ENCODE measurements at regions not wholly inside any gene's neighbourhood (a gene's known extent, or its start where the extent isn't known, plus 50 kb on each side); places are given as distances from the start of the nearest gene placed in this dataset.

GRCh38 chr15:92812271-92812670 is 87.9 kb upstream of the CHD2 start:
- Histone ChIP-seq H3K4me1 (ENCODE audit: control insufficient read depth in 1 of 2, insufficient read depth in 2 of 2, low read length in 2 of 2) (peaks cover 7 to 17% of the 10 kb centered on the region in 2 experiments), H3K27ac (ENCODE audit: low read depth, low read length) (no peak overlapping the region), H3K9ac (ENCODE audit: low read length) (no peak overlapping the region), H3K4ac (ENCODE audit: low read depth, low read length) (no peak overlapping the region), H3K14ac (ENCODE audit: low read length) (no peak overlapping the region), H2BK12ac (ENCODE audit: low read length) (peak overlapping the region; percentile 3), H2AFZ (ENCODE audit: insufficient read depth, low read length, poor library complexity) (no peak overlapping the region), H3K23ac (ENCODE audit: low read length) (no peak overlapping the region), H2BK120ac (ENCODE audit: insufficient read depth, low read length, poor library complexity) (peak overlapping the region; percentile 7), H3K9me3 (ENCODE audit: insufficient read depth, low read depth, low read length) (no peaks in the 10 kb centered on the region), H3K18ac (ENCODE audit: low read length) (no peak overlapping the region), H4K12ac (ENCODE audit: low read depth, low read length) (peak overlapping the region; percentile 25), H3K4me2 (ENCODE audit: low read length) (no peak overlapping the region), H4K91ac (ENCODE audit: low read depth, low read length) (peak overlapping the region; percentile 5), H3K36me3 (ENCODE audit: control insufficient read depth in 1 of 2, insufficient read depth in 2 of 2, low read length in 2 of 2) (no peaks in the 10 kb centered on the region), H3K79me1 (ENCODE audit: low read length) (peaks cover 24% of the 10 kb centered on the region), H3K79me2 (ENCODE audit: control insufficient read depth, insufficient read depth, low read length, poor library complexity) (peaks cover 10% of the 10 kb centered on the region), H3K27me3 (ENCODE audit: insufficient read depth, low read length) (no peaks in the 10 kb centered on the region), H4K8ac (ENCODE audit: low read depth, low read length) (peak overlapping the region; percentile 20), H2AK5ac (ENCODE audit: low read length) (no peak overlapping the region), H2BK5ac (ENCODE audit: low read depth, low read length, poor library complexity) (no peak overlapping the region), H3K4me3 (ENCODE audit: low read depth, low read length) (no peak overlapping the region)
- WGBS (ENCODE audit: extremely low coverage, insufficient coverage, insufficient read length) = no CpG with 5 or more reads among the region's 12 CpGs
- no peak for DNase-seq

- Histone ChIP-seq H4K8ac (ENCODE audit: low read depth, low read length) (no peak overlapping the region), H3K9me3 (ENCODE audit: insufficient read depth, low read depth, low read length) (no peaks in the 10 kb centered on the region), H3K36me3 (ENCODE audit: control insufficient read depth in 1 of 2, insufficient read depth in 2 of 2, low read length in 2 of 2) (no peaks in the 10 kb centered on the region), H3K14ac (ENCODE audit: low read length) (no peak overlapping the region), H3K4me2 (ENCODE audit: low read length) (no peak overlapping the region), H4K12ac (ENCODE audit: low read depth, low read length) (no peak overlapping the region), H3K4me3 (ENCODE audit: low read depth, low read length) (no peak overlapping the region), H4K91ac (ENCODE audit: low read depth, low read length) (no peak overlapping the region), H2BK120ac (ENCODE audit: insufficient read depth, low read length, poor library complexity) (no peak overlapping the region), H2AK5ac (ENCODE audit: low read length) (no peak overlapping the region), H3K18ac (ENCODE audit: low read length) (no peak overlapping the region), H3K23ac (ENCODE audit: low read length) (no peak overlapping the region), H3K4me1 (ENCODE audit: control insufficient read depth in 1 of 2, insufficient read depth in 2 of 2, low read length in 2 of 2) (peaks cover 3 to 12% of the 10 kb centered on the region in 2 experiments), H3K4ac (ENCODE audit: low read depth, low read length) (no peak overlapping the region), H3K79me1 (ENCODE audit: low read length) (peaks cover 19% of the 10 kb centered on the region), H3K27me3 (ENCODE audit: insufficient read depth, low read length) (no peaks in the 10 kb centered on the region), H3K9ac (ENCODE audit: low read length) (no peak overlapping the region), H2BK5ac (ENCODE audit: low read depth, low read length, poor library complexity) (no peak overlapping the region), H2BK12ac (ENCODE audit: low read length) (no peak overlapping the region), H3K79me2 (ENCODE audit: control insufficient read depth, insufficient read depth, low read length, poor library complexity) (peaks cover 8% of the 10 kb centered on the region), H3K27ac (ENCODE audit: low read depth, low read length) (no peak overlapping the region), H2AFZ (ENCODE audit: insufficient read depth, low read length, poor library complexity) (no peak overlapping the region)
- DNase-seq = no peak
- WGBS (ENCODE audit: extremely low coverage, insufficient coverage, insufficient read length) = no CpG with 5 or more reads among the region's 4 CpGs
These were observed 86.6 kb upstream of the CHD2 start for GRCh38 chr15:92813485-92813884.

DNA sequence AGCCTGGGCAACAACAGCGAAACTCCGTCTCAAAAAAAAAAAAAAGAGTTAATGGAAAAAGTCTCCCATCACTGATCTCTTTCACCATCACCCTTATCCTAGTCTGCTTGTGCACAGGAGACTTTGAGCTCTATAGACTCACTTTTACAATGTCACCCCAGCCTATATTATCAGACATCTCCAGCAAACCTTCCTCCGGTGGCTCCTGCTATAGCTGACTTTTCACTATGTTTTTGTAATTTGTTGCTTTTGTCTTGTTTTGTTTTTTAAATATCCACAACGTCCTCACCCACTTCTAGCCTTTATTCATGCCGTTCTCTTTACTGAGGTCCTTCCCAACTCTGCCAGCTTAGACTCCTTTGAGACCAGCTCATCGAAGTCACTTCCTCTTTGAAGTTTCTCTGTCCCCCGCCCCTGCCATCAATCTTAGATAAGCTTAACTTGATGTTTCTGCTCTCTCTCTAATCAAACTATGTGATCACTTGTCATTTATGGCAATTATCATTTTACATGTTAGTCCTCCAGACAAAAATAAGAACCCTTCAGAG is 82.7 kb upstream of the CHD2 start:
- H2AK5ac ChIP-seq (ENCODE audit: low read length) = no peak overlapping the region
- H3K4me1 ChIP-seq (ENCODE audit: control insufficient read depth in 1 of 2, insufficient read depth in 2 of 2, low read length in 2 of 2) = peaks cover 5 to 11% of the 10 kb centered on the region in 2 experiments
- no peaks in the 10 kb centered on the region for H3K79me2 ChIP-seq (ENCODE audit: control insufficient read depth, insufficient read depth, low read length, poor library complexity)
- H4K91ac ChIP-seq (ENCODE audit: low read depth, low read length) = no peak overlapping the region
- H2BK12ac ChIP-seq (ENCODE audit: low read length) = no peak overlapping the region
- no peak overlapping the region for H4K12ac ChIP-seq (ENCODE audit: low read depth, low read length)
- no peak overlapping the region for H4K8ac ChIP-seq (ENCODE audit: low read depth, low read length)
- no peaks in the 10 kb centered on the region for H3K36me3 ChIP-seq (ENCODE audit: control insufficient read depth in 1 of 2, insufficient read depth in 2 of 2, low read length in 2 of 2)
- H2AFZ ChIP-seq (ENCODE audit: insufficient read depth, low read length, poor library complexity) = no peak overlapping the region
- no peak overlapping the region for H3K4me2 ChIP-seq (ENCODE audit: low read length)
- H3K79me1 ChIP-seq (ENCODE audit: low read length) = peaks cover 14% of the 10 kb centered on the region
- H3K9me3 ChIP-seq (ENCODE audit: insufficient read depth, low read depth, low read length) = no peaks in the 10 kb centered on the region
- no peak overlapping the region for H3K9ac ChIP-seq (ENCODE audit: low read length)
- no peak overlapping the region for H3K23ac ChIP-seq (ENCODE audit: low read length)
- no peak overlapping the region for H3K27ac ChIP-seq (ENCODE audit: low read depth, low read length)
- H3K27me3 ChIP-seq (ENCODE audit: insufficient read depth, low read length) = no peaks in the 10 kb centered on the region
- no peak overlapping the region for H3K14ac ChIP-seq (ENCODE audit: low read length)
- H2BK5ac ChIP-seq (ENCODE audit: low read depth, low read length, poor library complexity) = no peak overlapping the region
- no peak overlapping the region for H3K18ac ChIP-seq (ENCODE audit: low read length)
- H3K4ac ChIP-seq (ENCODE audit: low read depth, low read length) = no peak overlapping the region
- H3K4me3 ChIP-seq (ENCODE audit: low read depth, low read length) = no peak overlapping the region
- no peak for DNase-seq
- no CpG with 5 or more reads among the region's 7 CpGs for WGBS (ENCODE audit: extremely low coverage, insufficient coverage, insufficient read length)
- no peak overlapping the region for H2BK120ac ChIP-seq (ENCODE audit: insufficient read depth, low read length, poor library complexity)

DNA sequence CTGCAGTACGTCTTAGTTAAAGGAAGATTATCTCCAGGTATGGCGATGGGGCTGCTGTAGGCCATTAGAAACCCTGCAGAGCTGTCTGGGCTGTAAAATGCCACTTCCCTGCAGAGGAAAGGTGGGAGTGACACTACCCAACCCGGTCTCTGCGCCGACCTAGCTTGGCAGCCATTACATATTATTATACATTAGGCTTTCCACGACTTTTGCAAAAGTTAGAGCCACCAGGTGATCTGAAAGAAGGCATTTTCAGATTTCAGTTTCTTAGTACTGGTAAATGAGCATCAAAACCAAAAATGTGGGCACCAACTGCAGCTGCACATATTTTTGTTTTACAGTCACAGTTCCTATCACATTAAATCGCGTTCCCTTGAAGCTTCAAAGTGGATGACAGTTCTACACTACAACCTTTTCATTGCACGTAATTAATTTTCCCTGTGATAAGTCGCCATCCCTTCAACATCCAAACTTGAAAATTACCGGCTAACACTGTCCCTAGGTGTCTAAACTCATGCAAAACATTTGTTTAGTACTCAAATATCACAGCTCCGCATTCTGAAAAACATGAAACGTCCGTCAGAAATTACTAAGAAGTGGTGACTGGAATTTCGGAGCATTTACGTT is 81.4 kb upstream of the CHD2 start:
- no peak overlapping the region for H3K4ac ChIP-seq (ENCODE audit: low read depth, low read length)
- no peak overlapping the region for H2AK5ac ChIP-seq (ENCODE audit: low read length)
- peak overlapping the region; percentile 100 for H3K27ac ChIP-seq (ENCODE audit: low read depth, low read length)
- no peak overlapping the region for H3K4me3 ChIP-seq (ENCODE audit: low read depth, low read length)
- no peaks in the 10 kb centered on the region for H3K36me3 ChIP-seq (ENCODE audit: control insufficient read depth in 1 of 2, insufficient read depth in 2 of 2, low read length in 2 of 2)
- H4K91ac ChIP-seq (ENCODE audit: low read depth, low read length) = no peak overlapping the region
- H3K4me2 ChIP-seq (ENCODE audit: low read length) = no peak overlapping the region
- no peak overlapping the region for H3K14ac ChIP-seq (ENCODE audit: low read length)
- H2AFZ ChIP-seq (ENCODE audit: insufficient read depth, low read length, poor library complexity) = peak overlapping the region; percentile 71
- no peaks in the 10 kb centered on the region for H3K9me3 ChIP-seq (ENCODE audit: insufficient read depth, low read depth, low read length)
- H3K27me3 ChIP-seq (ENCODE audit: insufficient read depth, low read length) = no peaks in the 10 kb centered on the region
- H3K4me1 ChIP-seq (ENCODE audit: control insufficient read depth in 1 of 2, insufficient read depth in 2 of 2, low read length in 2 of 2) = peaks cover 5 to 11% of the 10 kb centered on the region in 2 experiments
- peak overlapping the region; percentile 63 for H2BK12ac ChIP-seq (ENCODE audit: low read length)
- no peak overlapping the region for H3K18ac ChIP-seq (ENCODE audit: low read length)
- H3K79me1 ChIP-seq (ENCODE audit: low read length) = peaks cover 14% of the 10 kb centered on the region
- H3K9ac ChIP-seq (ENCODE audit: low read length) = no peak overlapping the region
- H2BK5ac ChIP-seq (ENCODE audit: low read depth, low read length, poor library complexity) = no peak overlapping the region
- H2BK120ac ChIP-seq (ENCODE audit: insufficient read depth, low read length, poor library complexity) = peak overlapping the region; percentile 26
- H3K23ac ChIP-seq (ENCODE audit: low read length) = no peak overlapping the region
- DNase-seq = peak in 1 of 2 donors; percentile 54
- H4K8ac ChIP-seq (ENCODE audit: low read depth, low read length) = peak overlapping the region; percentile 48
- H3K79me2 ChIP-seq (ENCODE audit: control insufficient read depth, insufficient read depth, low read length, poor library complexity) = no peaks in the 10 kb centered on the region
- no peak overlapping the region for H4K12ac ChIP-seq (ENCODE audit: low read depth, low read length)
- 100% methylated on average over 2 of the region's 16 CpGs for WGBS (ENCODE audit: extremely low coverage, insufficient coverage, insufficient read length)
